Erythroblast (primary cell): ENCODE measurements at regions not wholly inside any gene's neighbourhood (a gene's known extent, or its start where the extent isn't known, plus 50 kb on each side); places are given as distances from the start of the nearest gene placed in this dataset.

Source experiments
- GATA1 ChIP-seq: IDR thresholded peaks from 2 replicates; pipeline ENCODE4 v1.6.1; 2011; ENCODE audit warnings: low read depth, mild to moderate bottlenecking, control low read depth, low read length, moderate library complexity
- POLR2A ChIP-seq: IDR thresholded peaks from 2 replicates; pipeline ENCODE4 v1.6.1; 2011; ENCODE audit warnings: mild to moderate bottlenecking, low read length

DNA sequence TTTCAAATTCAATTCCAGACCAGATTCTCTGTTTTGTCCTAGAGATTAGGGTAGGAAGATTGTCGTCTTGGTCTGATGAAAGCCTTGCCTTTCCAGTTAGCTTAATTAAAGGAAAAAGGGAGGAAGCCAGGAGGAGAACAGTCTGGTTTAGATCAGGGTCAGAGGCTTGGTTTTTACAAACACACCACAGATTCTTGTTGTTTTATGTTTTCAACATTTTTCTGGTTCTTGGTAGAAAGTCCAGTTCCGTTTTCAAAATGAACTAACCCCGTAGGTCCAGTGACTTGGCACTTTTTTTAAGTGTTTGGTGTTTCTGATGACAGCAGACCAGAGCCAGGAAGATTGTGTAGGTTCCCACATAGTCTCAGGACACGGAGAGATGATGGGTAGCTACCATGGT is 167.1 kb upstream of the INHBA start:
- TF ChIP-seq POLR2A (no peak), GATA1 (no peak)
